ENCODE measurements at regions not wholly inside any gene's neighbourhood (a gene's known extent, or its start where the extent isn't known, plus 50 kb on each side); places are given as distances from the start of the nearest gene placed in this dataset.

DNA sequence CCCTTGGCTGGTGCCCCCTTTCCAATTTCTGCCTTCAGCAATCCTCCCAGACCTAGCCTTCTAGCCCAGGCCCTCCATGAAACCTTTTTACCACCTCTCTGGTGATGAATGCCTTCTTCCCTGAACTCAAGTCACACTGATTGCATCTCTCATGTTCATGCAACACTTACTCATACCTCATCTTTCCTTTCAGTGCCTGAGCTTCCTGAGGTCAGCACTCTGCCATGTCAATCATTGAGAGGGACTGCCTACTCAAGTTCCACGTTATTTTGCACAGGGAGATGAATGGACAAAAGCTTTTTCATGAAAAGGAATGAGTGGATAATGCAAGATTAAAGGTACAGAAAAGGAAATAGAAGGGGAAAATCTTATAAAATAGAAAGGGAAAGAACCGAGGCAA, 60.1 kb upstream of the PLEKHG1 start:
- DNase-seq, result no peak

DNA sequence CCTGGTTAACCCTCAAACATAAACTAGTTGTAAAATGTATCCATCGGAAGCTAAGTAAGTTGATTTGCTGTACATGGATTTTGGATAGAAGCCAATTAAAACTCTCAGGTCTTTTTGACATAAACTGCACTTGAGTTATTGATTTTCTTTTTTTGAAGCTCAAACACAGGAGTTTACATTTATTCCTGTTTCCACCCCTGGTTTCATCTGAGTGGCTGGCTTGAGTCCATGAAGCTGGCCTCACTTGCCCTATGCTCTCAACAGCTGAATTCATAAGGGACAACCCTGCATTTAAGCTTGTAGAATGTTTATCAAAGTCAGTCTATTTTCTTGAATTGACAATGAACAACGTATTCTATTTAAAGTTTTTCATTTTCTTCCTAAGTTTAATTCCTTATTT, 58.1 kb upstream of the PLEKHG1 start:
- DNase-seq, result peak; percentile 16

DNA sequence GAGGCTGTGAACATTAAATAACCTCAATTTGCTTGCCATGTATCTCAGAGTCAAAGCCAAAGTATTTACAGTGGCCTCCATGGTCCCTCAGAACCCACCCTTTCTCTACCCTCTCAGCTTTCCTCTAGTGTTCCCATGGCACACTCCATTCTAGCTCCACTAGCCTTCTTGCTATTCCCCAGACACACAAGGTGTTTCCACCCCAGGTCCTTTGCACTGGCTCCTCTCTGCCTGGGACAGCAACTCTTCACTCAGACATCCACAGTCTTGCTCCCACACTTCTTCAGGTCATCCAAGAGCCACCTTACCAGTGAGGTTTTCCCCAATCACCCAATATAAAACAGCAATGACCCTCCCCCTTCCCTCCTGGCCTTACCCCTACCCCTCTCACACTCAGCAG, 56.5 kb upstream of the PLEKHG1 start:
- no peak for DNase-seq

DNA sequence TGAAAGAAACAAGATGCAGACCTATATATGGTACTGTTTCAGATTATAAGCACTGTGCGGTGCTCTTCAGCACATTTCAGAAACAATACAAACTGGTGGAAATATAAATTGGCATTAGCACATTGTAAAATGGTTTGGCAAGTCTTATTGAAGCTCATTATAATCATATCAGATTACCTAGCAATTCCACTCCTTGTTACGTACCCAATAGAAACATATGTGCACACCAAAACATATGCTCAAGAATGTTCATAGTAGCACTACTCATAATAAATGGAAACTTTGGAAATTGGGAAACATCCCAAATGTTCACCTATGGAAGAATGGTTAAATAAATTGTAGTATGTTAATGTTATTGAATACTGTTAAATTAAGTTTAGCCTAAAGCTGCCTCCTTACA, 54.9 kb upstream of the PLEKHG1 start:
- DNase-seq, result no peak

DNA sequence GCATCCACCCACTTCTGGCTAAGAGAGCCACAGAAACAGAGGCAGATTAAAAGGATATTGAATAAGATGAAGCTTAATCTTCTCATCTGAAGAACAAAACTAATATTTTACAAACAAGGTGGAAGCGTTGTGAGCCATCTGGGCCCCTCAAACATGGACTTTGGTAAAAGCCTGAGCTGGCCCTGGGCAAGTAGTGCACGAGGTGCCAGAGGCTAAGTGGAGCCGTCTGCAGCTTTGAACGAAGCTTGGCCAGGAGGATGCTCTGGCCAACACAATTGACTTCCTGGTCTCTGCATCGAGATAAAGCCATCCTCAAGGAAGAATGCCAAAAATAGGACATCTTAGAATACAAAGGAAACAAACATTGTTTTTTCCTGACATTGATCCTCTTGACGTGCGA, 53.2 kb upstream of the PLEKHG1 start:
- no peak for DNase-seq

DNA sequence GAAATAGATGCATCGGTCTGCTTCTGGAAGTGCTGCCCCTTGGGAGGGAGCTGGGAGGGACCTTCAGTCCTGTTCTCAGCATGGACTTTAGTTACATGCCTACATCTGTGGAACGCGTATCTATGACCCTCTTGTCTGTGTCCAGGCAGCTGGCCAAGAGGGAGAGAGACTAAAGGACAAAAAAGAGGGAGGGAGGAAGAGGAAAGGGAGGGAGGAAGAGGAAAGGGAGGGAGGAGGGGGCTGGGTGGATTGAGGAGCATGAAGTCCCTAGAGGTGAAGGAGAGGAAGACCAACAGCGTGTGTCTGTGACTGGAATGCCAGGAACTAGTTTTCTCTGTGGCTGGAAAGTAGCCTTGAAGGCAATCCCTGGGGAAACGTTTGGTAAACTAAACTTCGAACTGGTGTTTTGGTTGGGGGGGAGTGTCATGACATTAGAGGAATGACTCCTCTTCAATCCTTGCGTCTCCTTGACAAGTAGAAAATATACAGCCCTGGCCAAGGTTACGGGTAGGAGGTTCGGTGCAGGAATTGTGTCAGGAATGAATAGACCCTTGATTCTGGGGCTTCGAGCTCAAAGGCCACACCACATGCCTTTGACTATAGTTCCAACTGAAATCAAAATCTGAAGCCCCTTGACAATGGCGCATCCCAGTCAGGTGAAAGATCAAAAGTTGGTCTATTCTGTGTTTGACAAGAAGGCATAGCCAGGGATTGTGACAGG, 52.0 kb upstream of the PLEKHG1 start:
- no peak for DNase-seq

DNA sequence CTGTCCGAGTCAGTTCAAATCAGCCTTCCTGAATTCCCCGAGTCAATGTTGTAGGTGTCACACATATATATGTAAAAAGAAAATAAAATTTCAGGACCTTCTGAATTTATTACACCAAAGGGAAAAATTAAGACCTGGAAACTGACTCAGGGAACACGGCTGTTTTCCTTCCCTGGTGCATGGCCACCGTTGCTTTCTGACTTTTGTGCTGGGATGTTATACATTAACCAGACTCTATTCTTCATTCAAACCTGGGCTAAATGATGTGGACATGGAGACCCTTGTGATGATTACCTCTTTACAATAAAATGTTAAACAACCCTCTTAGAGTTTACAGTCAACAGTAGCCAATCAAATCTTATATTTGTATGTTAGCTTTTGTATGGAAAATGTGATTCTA, 51.4 kb upstream of the PLEKHG1 start:
- no peak for DNase-seq

DNA sequence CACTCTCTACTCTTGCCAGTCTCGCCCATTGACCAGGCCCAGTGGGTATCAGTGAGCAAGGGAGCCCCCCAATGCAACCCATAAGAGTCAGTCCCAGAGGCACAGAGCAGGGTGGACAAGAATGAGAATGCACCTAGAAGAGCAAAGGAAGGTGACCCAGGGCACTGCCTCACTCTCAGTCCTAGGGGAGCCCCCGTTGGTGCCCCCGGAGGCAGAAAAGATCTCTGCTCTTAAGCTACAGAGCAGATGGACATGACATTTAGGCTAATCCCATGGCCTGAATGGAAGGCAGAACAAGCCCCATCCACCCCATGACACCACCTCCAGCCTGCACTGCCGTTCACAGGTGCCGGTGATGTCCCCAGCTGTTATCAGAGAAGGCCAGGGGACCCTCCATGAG, 50.7 kb upstream of the PLEKHG1 start:
- no peak for DNase-seq

DNA sequence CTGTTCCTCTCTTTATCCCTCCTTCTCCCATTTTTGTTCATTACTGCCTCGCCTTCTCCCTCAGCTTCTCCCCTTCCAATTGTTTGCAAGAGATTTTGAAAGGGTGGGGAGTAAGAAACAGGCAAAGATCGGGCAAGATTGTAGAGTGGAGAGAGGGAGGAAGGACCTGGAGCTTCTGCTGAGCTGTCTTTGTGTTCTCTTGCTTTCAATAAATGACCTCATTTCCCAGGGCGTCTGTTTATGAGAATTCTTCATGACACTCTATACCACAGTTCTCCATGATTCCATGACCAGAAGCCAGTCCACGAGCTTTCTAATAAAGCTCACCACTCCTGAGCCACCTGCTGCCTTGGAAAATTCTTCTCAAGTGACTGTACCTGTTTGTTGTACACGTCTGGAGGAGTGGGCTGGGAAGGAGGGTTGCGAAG, 50.0 kb upstream of the PLEKHG1 start:
- DNase-seq, result no peak
